AG04450 (cell line): ENCODE measurements at regions not wholly inside any gene's neighbourhood (a gene's known extent, or its start where the extent isn't known, plus 50 kb on each side); places are given as distances from the start of the nearest gene placed in this dataset.

Experiments used
- CTCF ChIA-PET: fragments of 300-600, 350-600 bp; formaldehyde crosslinking; extraction: SDS; loops from one replicate; lab custom pipeline; 2022; ENCODE audit warnings: antibody characterized with exemption, inconsistent platforms; lab: Charles Lee
- POLR2A ChIA-PET: fragments of 350-600 bp; formaldehyde crosslinking; extraction: SDS; loops from one replicate; lab custom pipeline; 2021; ENCODE audit warnings: antibody characterized with exemption, inconsistent platforms; lab: Yijun Ruan, JAX
- DNase-seq: peaks from one replicate; pipeline ENCODE4 v3.0.0-alpha.2; 2011; ENCODE audit warnings: low read depth, low spot score
- H3K27ac ChIP-seq: one replicate; pipeline ENCODE4 v1.5.1; 2012; ENCODE audit warnings: low read depth, low read length, control low read depth
- H3K27me3 ChIP-seq: one replicate; pipeline ENCODE4 v1.6.0; 2012; ENCODE audit warnings: low read length; ENCODE audit not compliant: control insufficient read depth, insufficient read depth
- H3K4me3 ChIP-seq: 2 replicates; pipeline ENCODE4 v1.5.1; 2011; ENCODE audit warnings: mild to moderate bottlenecking, low read depth, low read length, control low read depth
- H3K9me3 ChIP-seq: 2 replicates; pipeline ENCODE4 v1.5.1; 2012; ENCODE audit warnings: low read length; ENCODE audit not compliant: control insufficient read depth, insufficient read depth
- CTCF ChIP-seq: IDR thresholded peaks from 2 replicates; pipeline ENCODE4 v1.5.1; 2011; ENCODE audit warnings: low read depth, low read length, control low read depth, inconsistent platforms

- POLR2A ChIA-PET = interaction anchor here (0.5 kb wide), 1 partner anchor 1193 kb away, joined by 3 read pairs; no protein-coding TSS in a partner anchor
- CTCF ChIA-PET = no interaction called here
- no peak for DNase-seq
- Histone ChIP-seq H3K4me3 (no peak overlapping the region), H3K27me3 (no peaks in the 10 kb centered on the region), H3K27ac (no peak overlapping the region), H3K9me3 (no peaks in the 10 kb centered on the region)
- no peak for TF ChIP-seq CTCF
Observed at GRCh38 chr4:23730998-23731397, 158.8 kb downstream of the PPARGC1A start.

GRCh38 chr4:23728971-23729370 is 160.9 kb downstream of the PPARGC1A start:
- ChIA-PET CTCF (interaction anchor here (0.5 to 1.2 kb wide), 2 partner anchors 12 to 161 kb away, joined by 3 to 4 read pairs; partner anchors contain the start of gene PPARGC1A), POLR2A (no interaction called here)
- DNase-seq = no peak
- H3K9me3 ChIP-seq = no peaks in the 10 kb centered on the region
- no peaks in the 10 kb centered on the region for H3K27me3 ChIP-seq
- H3K27ac ChIP-seq = no peak overlapping the region
- no peak overlapping the region for H3K4me3 ChIP-seq
- TF ChIP-seq CTCF = no peak

GRCh38 chr4:23728393-23728792 is 161.5 kb downstream of the PPARGC1A start:
- POLR2A ChIA-PET = no interaction called here
- CTCF ChIA-PET = interaction anchor here (0.5 kb wide), 1 partner anchor 162 kb away, joined by 3 read pairs; the partner anchor contains the start of gene PPARGC1A
- no peak overlapping the region for H3K27ac ChIP-seq
- H3K9me3 ChIP-seq = no peaks in the 10 kb centered on the region
- no peak for TF ChIP-seq CTCF
- H3K4me3 ChIP-seq = no peak overlapping the region
- DNase-seq = peak; percentile 68
- no peaks in the 10 kb centered on the region for H3K27me3 ChIP-seq

- no peaks in the 10 kb centered on the region for H3K9me3 ChIP-seq
- ChIA-PET CTCF (no interaction called here), POLR2A (no interaction called here)
- no peak overlapping the region for H3K4me3 ChIP-seq
- DNase-seq = no peak
- TF ChIP-seq CTCF = no peak
- H3K27me3 ChIP-seq = no peaks in the 10 kb centered on the region
- H3K27ac ChIP-seq = no peak overlapping the region
Observed at GRCh38 chr4:23720556-23720955, 169.3 kb downstream of the PPARGC1A start.

- TF ChIP-seq CTCF = no peak
- CTCF ChIA-PET = interaction anchor here (0.6 to 1.8 kb wide), 10 partner anchors 11 to 751 kb away, joined by 3 to 7 read pairs (median 4); no protein-coding TSS in a partner anchor
- no peak overlapping the region for H3K27ac ChIP-seq
- no peak overlapping the region for H3K4me3 ChIP-seq
- POLR2A ChIA-PET = no interaction called here
- DNase-seq = no peak
- H3K27me3 ChIP-seq = no peaks in the 10 kb centered on the region
- no peaks in the 10 kb centered on the region for H3K9me3 ChIP-seq
Observed at GRCh38 chr4:23718435-23718834, 171.4 kb downstream of the PPARGC1A start.
